ENCODE measurements at regions not wholly inside any gene's neighbourhood (a gene's known extent, or its start where the extent isn't known, plus 50 kb on each side); places are given as distances from the start of the nearest gene placed in this dataset.

- TF ChIP-seq, protein P1, sequence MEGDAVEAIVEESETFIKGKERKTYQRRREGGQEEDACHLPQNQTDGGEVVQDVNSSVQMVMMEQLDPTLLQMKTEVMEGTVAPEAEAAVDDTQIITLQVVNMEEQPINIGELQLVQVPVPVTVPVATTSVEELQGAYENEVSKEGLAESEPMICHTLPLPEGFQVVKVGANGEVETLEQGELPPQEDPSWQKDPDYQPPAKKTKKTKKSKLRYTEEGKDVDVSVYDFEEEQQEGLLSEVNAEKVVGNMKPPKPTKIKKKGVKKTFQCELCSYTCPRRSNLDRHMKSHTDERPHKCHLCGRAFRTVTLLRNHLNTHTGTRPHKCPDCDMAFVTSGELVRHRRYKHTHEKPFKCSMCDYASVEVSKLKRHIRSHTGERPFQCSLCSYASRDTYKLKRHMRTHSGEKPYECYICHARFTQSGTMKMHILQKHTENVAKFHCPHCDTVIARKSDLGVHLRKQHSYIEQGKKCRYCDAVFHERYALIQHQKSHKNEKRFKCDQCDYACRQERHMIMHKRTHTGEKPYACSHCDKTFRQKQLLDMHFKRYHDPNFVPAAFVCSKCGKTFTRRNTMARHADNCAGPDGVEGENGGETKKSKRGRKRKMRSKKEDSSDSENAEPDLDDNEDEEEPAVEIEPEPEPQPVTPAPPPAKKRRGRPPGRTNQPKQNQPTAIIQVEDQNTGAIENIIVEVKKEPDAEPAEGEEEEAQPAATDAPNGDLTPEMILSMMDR (IDR thresholded peaks at IDR 0.05) = no peak
Observed at GRCh38 chr20:39857835-39858234, 831.2 kb downstream of the MAFB start.

GRCh38 chr20:39857187-39857586 lies 831.8 kb downstream of the MAFB start:
- TF ChIP-seq, protein P1 (IDR thresholded peaks at IDR 0.05) = no peak
- Histone ChIP-seq H3K36me3 (no peaks in the 10 kb centered on the region), H3K4me1 (no peaks in the 10 kb centered on the region), H3K4me3 (no peak overlapping the region), H3K9me3 (no peaks in the 10 kb centered on the region), H3K27ac (no peak overlapping the region), H3K27me3 (no peaks in the 10 kb centered on the region)
- WGBS, 2 donors = 86 to 96% methylated on average over 1 of the region's 1 CpG
- DNase-seq (no peak), ATAC-seq (no peak)
- intact Hi-C loops (cut with DNase I) = no loop called here

More at GRCh38 chr20:39857835-39858234, 831.2 kb downstream of the MAFB start:
- no peaks in the 10 kb centered on the region for H3K27me3 ChIP-seq
- DNase-seq (no peak), ATAC-seq (no peak)
- intact Hi-C loops (cut with DNase I) = no loop called here
- no peak overlapping the region for H3K4me3 ChIP-seq
- WGBS, 2 donors = 55 to 61% methylated on average over 1 of the region's 1 CpG
- no peaks in the 10 kb centered on the region for H3K4me1 ChIP-seq
- H3K9me3 ChIP-seq = no peaks in the 10 kb centered on the region
- H3K36me3 ChIP-seq = no peaks in the 10 kb centered on the region
- no peak overlapping the region for H3K27ac ChIP-seq

- TF ChIP-seq, protein P1 (IDR thresholded peaks at IDR 0.05) = no peak
- ATAC-seq = no peak
- intact Hi-C loops (cut with DNase I) = no loop called here
- H3K9me3 ChIP-seq = no peaks in the 10 kb centered on the region
- no peak overlapping the region for H3K4me3 ChIP-seq
- DNase-seq = no peak
- no peaks in the 10 kb centered on the region for H3K36me3 ChIP-seq
- WGBS, 2 donors = 74 to 76% methylated on average over 3 of the region's 3 CpGs
- no peaks in the 10 kb centered on the region for H3K27me3 ChIP-seq
- no peak overlapping the region for H3K27ac ChIP-seq
- H3K4me1 ChIP-seq = peaks cover 0 to 9% (median 4%) of the 10 kb centered on the region in 9 donors
Observed at GRCh38 chr20:39855799-39856198, 833.2 kb downstream of the MAFB start.

DNA sequence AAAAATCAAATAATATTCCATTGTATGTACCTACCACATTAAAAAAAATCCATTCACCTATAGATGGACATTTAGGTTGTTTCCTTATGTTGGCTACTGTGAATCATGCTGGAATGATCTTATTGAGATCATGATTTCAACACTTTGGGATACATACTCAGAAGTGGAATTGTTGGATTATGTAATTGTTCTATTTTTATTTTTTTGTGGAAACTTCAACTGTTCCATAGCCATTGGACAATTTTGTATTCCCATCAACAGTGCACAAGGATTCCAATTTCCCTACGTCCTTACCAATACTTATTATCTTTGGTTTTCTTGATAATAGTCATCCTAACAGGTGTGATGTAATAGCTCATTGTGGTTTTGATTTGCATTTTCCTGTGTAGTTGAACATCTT lies 834.0 kb downstream of the MAFB start:
- H3K4me3 ChIP-seq = no peak overlapping the region
- DNase-seq (no peak), ATAC-seq (no peak)
- TF ChIP-seq, protein P1 (IDR thresholded peaks at IDR 0.05) = no peak
- 77 to 91% methylated on average over 1 of the region's 1 CpG for WGBS, 2 donors
- no peak overlapping the region for H3K27ac ChIP-seq
- intact Hi-C loops (cut with DNase I) = no loop called here
- no peaks in the 10 kb centered on the region for H3K36me3 ChIP-seq
- H3K9me3 ChIP-seq = no peaks in the 10 kb centered on the region
- peaks cover 0 to 17% (median 12%) of the 10 kb centered on the region in 9 donors for H3K4me1 ChIP-seq
- no peaks in the 10 kb centered on the region for H3K27me3 ChIP-seq
